ENCODE measurements at regions not wholly inside any gene's neighbourhood (a gene's known extent, or its start where the extent isn't known, plus 50 kb on each side); places are given as distances from the start of the nearest gene placed in this dataset.

DNA sequence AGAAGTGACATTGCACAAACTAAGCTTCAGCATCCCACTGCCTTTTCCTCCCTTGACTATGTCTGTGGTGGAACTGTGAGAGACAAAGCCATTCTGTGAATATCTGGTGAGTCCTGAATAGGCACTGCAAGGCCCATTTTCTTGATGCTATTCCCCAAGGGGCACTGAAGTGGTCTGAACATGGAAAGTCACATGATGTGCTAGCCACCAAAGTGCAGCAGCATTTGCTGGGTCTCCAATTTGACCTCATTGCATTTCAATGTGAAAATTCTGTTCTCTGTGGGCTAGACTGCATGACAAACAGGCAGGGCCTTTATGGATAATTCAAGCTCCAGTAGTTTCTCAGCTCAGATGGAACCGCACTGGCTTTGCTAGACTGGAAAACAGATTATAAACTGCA lies 627.4 kb upstream of the BOD1L1 start:
- TF ChIP-seq, protein P1, sequence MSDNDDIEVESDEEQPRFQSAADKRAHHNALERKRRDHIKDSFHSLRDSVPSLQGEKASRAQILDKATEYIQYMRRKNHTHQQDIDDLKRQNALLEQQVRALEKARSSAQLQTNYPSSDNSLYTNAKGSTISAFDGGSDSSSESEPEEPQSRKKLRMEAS (IDR thresholded peaks at IDR 0.05; ENCODE audit: low read depth) = no peak
- no peak for TF ChIP-seq NFIC (IDR thresholded peaks at IDR 0.05; ENCODE audit: borderline replicate concordance)
- TF ChIP-seq POLR2AphosphoS5 (IDR thresholded peaks at IDR 0.05; ENCODE audit: low read depth, low read length) = no peak

Measured in SK-N-SH (cell line).